ENCODE measurements at regions not wholly inside any gene's neighbourhood (a gene's known extent, or its start where the extent isn't known, plus 50 kb on each side); places are given as distances from the start of the nearest gene placed in this dataset.
"Not testable (repeated sequence)": the region's sequence is repeated elsewhere in the genome, so short reads cannot be mapped to it uniquely, and the experiment has no call there.

- WGBS, 2 donors = 93% methylated on average over 5 of the region's 5 CpGs
Measured at GRCh38 chr2:8141079-8141707, 540.7 kb upstream of the ID2 start.

GRCh38 chr2:8141780-8142179, 540.1 kb upstream of the ID2 start:
- Histone ChIP-seq H3K4me3 (no peak overlapping the region), H3K4me1 (peaks cover 0 to 4% (median 4%) of the 10 kb centered on the region in 3 donors), H3K9me3 (no peaks in the 10 kb centered on the region), H3K27me3 (no peaks in the 10 kb centered on the region), H3K36me3 (no peaks in the 10 kb centered on the region), H3K27ac (no peak overlapping the region)
- no peak for FAIRE-seq
- 80 to 82% methylated on average over 6 of the region's 6 CpGs for WGBS, 2 donors
- intact Hi-C loops (cut with DNase I) = no loop called here
- ATAC-seq = no peak
- DNase-seq = no peak
- TF ChIP-seq, protein P1, sequence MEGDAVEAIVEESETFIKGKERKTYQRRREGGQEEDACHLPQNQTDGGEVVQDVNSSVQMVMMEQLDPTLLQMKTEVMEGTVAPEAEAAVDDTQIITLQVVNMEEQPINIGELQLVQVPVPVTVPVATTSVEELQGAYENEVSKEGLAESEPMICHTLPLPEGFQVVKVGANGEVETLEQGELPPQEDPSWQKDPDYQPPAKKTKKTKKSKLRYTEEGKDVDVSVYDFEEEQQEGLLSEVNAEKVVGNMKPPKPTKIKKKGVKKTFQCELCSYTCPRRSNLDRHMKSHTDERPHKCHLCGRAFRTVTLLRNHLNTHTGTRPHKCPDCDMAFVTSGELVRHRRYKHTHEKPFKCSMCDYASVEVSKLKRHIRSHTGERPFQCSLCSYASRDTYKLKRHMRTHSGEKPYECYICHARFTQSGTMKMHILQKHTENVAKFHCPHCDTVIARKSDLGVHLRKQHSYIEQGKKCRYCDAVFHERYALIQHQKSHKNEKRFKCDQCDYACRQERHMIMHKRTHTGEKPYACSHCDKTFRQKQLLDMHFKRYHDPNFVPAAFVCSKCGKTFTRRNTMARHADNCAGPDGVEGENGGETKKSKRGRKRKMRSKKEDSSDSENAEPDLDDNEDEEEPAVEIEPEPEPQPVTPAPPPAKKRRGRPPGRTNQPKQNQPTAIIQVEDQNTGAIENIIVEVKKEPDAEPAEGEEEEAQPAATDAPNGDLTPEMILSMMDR (IDR thresholded peaks at IDR 0.05) = no peak

More at GRCh38 chr2:8141079-8141707, 540.7 kb upstream of the ID2 start:
- Histone ChIP-seq H3K4me3 (no peak overlapping the region), H3K36me3 (no peaks in the 10 kb centered on the region), H3K27ac (no peak overlapping the region), H3K9me3 (no peaks in the 10 kb centered on the region), H3K4me1 (peaks cover 0 to 4% (median 0%) of the 10 kb centered on the region in 3 donors), H3K27me3 (no peaks in the 10 kb centered on the region)
- ATAC-seq (no peak), FAIRE-seq (no peak), DNase-seq (no peak)
- intact Hi-C loops (cut with DNase I) = no loop called here
- TF ChIP-seq, protein P1 (IDR thresholded peaks at IDR 0.05) = no peak

GRCh38 chr2:8142461-8142860, 539.4 kb upstream of the ID2 start:
- Histone ChIP-seq H3K9me3 (no peaks in the 10 kb centered on the region), H3K27me3 (no peaks in the 10 kb centered on the region), H3K4me3 (no peak overlapping the region), H3K27ac (no peak overlapping the region), H3K4me1 (peaks cover 0 to 4% (median 4%) of the 10 kb centered on the region in 3 donors), H3K36me3 (no peaks in the 10 kb centered on the region)
- FAIRE-seq = no peak
- TF ChIP-seq, protein P1 (IDR thresholded peaks at IDR 0.05) = no peak
- WGBS, 2 donors = 67 to 76% methylated on average over 1 of the region's 1 CpG
- no peak for DNase-seq
- intact Hi-C loops (cut with DNase I) = no loop called here
- ATAC-seq = no peak

GRCh38 chr2:8144131-8144631, 537.7 kb upstream of the ID2 start:
- peaks cover 0 to 4% (median 4%) of the 10 kb centered on the region in 3 donors for H3K4me1 ChIP-seq
- no peaks in the 10 kb centered on the region for H3K9me3 ChIP-seq
- no peak for FAIRE-seq
- DNase-seq = no peak
- intact Hi-C loops (cut with DNase I) = no loop called here
- no peak overlapping the region for H3K4me3 ChIP-seq
- no peak overlapping the region for H3K27ac ChIP-seq
- TF ChIP-seq, protein P1 (IDR thresholded peaks at IDR 0.05) = no peak
- no peaks in the 10 kb centered on the region for H3K36me3 ChIP-seq
- no peaks in the 10 kb centered on the region for H3K27me3 ChIP-seq
- no peak for ATAC-seq
- WGBS, 2 donors = 75 to 76% methylated on average over 2 of the region's 2 CpGs

DNA sequence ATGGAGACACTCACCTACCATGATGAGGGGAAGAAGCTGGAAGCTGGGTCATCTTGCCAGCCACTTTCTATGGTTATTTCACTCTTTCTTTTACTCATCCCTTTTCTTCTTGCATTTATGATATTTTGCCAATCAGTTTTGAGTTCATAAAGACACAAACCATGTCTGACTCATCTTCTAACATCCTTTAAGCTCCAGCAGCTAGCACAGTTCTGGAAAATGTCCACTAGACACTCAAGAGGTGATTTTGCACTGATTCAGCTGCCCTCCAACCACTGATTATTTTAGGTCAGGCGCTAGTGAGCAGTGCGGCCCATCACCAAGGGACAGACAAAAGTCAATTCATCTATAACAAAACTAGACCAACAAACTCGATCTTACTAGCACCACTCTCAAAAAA, 537.1 kb upstream of the ID2 start:
- intact Hi-C loops (cut with DNase I) = no loop called here
- ATAC-seq (no peak), DNase-seq (no peak), FAIRE-seq (no peak)
- H3K4me3 ChIP-seq = no peak overlapping the region
- TF ChIP-seq, protein P1 (IDR thresholded peaks at IDR 0.05) = no peak
- no peaks in the 10 kb centered on the region for H3K9me3 ChIP-seq
- H3K27me3 ChIP-seq = no peaks in the 10 kb centered on the region
- H3K36me3 ChIP-seq = no peaks in the 10 kb centered on the region
- no peak overlapping the region for H3K27ac ChIP-seq
- WGBS, 2 donors = 84 to 89% methylated on average over 3 of the region's 3 CpGs
- peaks cover 0 to 4% (median 4%) of the 10 kb centered on the region in 3 donors for H3K4me1 ChIP-seq

GRCh38 chr2:8145375-8145774, 536.5 kb upstream of the ID2 start:
- WGBS, 2 donors = 79 to 89% methylated on average over 2 of the region's 2 CpGs
- intact Hi-C loops (cut with DNase I); FAIRE-seq: not testable (repeated sequence)

More at GRCh38 chr2:8145375-8145774, 536.5 kb upstream of the ID2 start:
- not testable (repeated sequence) for H3K36me3 ChIP-seq, DNase-seq, H3K27ac ChIP-seq, H3K4me1 ChIP-seq, ATAC-seq, H3K27me3 ChIP-seq, H3K9me3 ChIP-seq, H3K4me3 ChIP-seq
